ENCODE measurements at regions not wholly inside any gene's neighbourhood (a gene's known extent, or its start where the extent isn't known, plus 50 kb on each side); places are given as distances from the start of the nearest gene placed in this dataset.
"Not testable (repeated sequence)": the region's sequence is repeated elsewhere in the genome, so short reads cannot be mapped to it uniquely, and the experiment has no call there.

GRCh38 chr18:34510926-34511325 is 199.2 kb upstream of the DTNA start:
- H3K4me1 ChIP-seq, result no peaks in the 10 kb centered on the region
- no peak overlapping the region for H3K27ac ChIP-seq
- DNase-seq, result no peak
- TF ChIP-seq CTCF (IDR thresholded peaks at IDR 0.05) (no peak), POLR2A (IDR thresholded peaks at IDR 0.05) (no peak)
- no peaks in the 10 kb centered on the region for H3K36me3 ChIP-seq
- H3K27me3 ChIP-seq, result no peaks in the 10 kb centered on the region
- H3K9me3 ChIP-seq, result peaks cover 0 to 8% (median 0%) of the 10 kb centered on the region in 3 donors
- intact Hi-C loops (cut with DNase I), result no loop called here
- 50 to 55% methylated on average over 1 of the region's 1 CpG for WGBS, 2 donors
- H3K4me3 ChIP-seq, result no peak overlapping the region

GRCh38 chr18:34511435-34511834 is 198.7 kb upstream of the DTNA start:
- Histone ChIP-seq H3K4me3 (no peak overlapping the region), H3K27me3 (no peaks in the 10 kb centered on the region), H3K36me3 (no peaks in the 10 kb centered on the region), H3K27ac (no peak overlapping the region), H3K9me3 (peaks cover 0 to 8% (median 0%) of the 10 kb centered on the region in 3 donors), H3K4me1 (no peaks in the 10 kb centered on the region)
- DNase-seq, result no peak
- TF ChIP-seq POLR2A (IDR thresholded peaks at IDR 0.05) (no peak), CTCF (IDR thresholded peaks at IDR 0.05) (no peak)
- intact Hi-C loops (cut with DNase I), result no loop called here

GRCh38 chr18:34511879-34512278 is 198.2 kb upstream of the DTNA start:
- Histone ChIP-seq H3K27me3 (no peaks in the 10 kb centered on the region), H3K27ac (no peak overlapping the region), H3K4me3 (no peak overlapping the region), H3K4me1 (no peaks in the 10 kb centered on the region), H3K9me3 (peaks cover 0 to 8% (median 0%) of the 10 kb centered on the region in 3 donors), H3K36me3 (no peaks in the 10 kb centered on the region)
- intact Hi-C loops (cut with DNase I), result no loop called here
- DNase-seq, result no peak
- TF ChIP-seq CTCF (IDR thresholded peaks at IDR 0.05) (no peak), POLR2A (IDR thresholded peaks at IDR 0.05) (no peak)

- intact Hi-C loops (cut with DNase I), result no loop called here
- H3K9me3 ChIP-seq, result peaks cover 0 to 8% (median 0%) of the 10 kb centered on the region in 3 donors
- H3K4me3 ChIP-seq, result no peak overlapping the region
- no peaks in the 10 kb centered on the region for H3K36me3 ChIP-seq
- no peak overlapping the region for H3K27ac ChIP-seq
- no peak for DNase-seq
- no peaks in the 10 kb centered on the region for H3K27me3 ChIP-seq
- TF ChIP-seq POLR2A (IDR thresholded peaks at IDR 0.05) (no peak), CTCF (IDR thresholded peaks at IDR 0.05) (no peak)
- WGBS, 2 donors, result 63 to 80% methylated on average over 1 of the region's 1 CpG
- no peaks in the 10 kb centered on the region for H3K4me1 ChIP-seq
Observed at GRCh38 chr18:34514238-34514637, 195.9 kb upstream of the DTNA start.

GRCh38 chr18:34514957-34515356 is 195.1 kb upstream of the DTNA start:
- WGBS, 2 donors, result 27 to 29% methylated on average over 1 of the region's 1 CpG
- no peaks in the 10 kb centered on the region for H3K4me1 ChIP-seq
- no peak for TF ChIP-seq POLR2A (IDR thresholded peaks at IDR 0.05)
- TF ChIP-seq CTCF (IDR thresholded peaks at IDR 0.05), result no peak
- H3K4me3 ChIP-seq, result no peak overlapping the region
- H3K27me3 ChIP-seq, result no peaks in the 10 kb centered on the region
- peaks cover 0 to 8% (median 0%) of the 10 kb centered on the region in 3 donors for H3K9me3 ChIP-seq
- no peaks in the 10 kb centered on the region for H3K36me3 ChIP-seq
- intact Hi-C loops (cut with DNase I), result no loop called here
- no peak overlapping the region for H3K27ac ChIP-seq
- no peak for DNase-seq

GRCh38 chr18:34516355-34516754 is 193.7 kb upstream of the DTNA start:
- H3K4me3 ChIP-seq; intact Hi-C loops (cut with DNase I); H3K36me3 ChIP-seq; H3K4me1 ChIP-seq; DNase-seq; H3K9me3 ChIP-seq; H3K27ac ChIP-seq; H3K27me3 ChIP-seq: not testable (repeated sequence)
- WGBS, 2 donors, result 80 to 81% methylated on average over 9 of the region's 9 CpGs

- H3K36me3 ChIP-seq; H3K9me3 ChIP-seq; H3K27me3 ChIP-seq; H3K27ac ChIP-seq; intact Hi-C loops (cut with DNase I); H3K4me3 ChIP-seq; H3K4me1 ChIP-seq; DNase-seq: not testable (repeated sequence)
- 33 to 58% methylated on average over 2 of the region's 2 CpGs for WGBS, 2 donors
Observed at GRCh38 chr18:34516996-34517395, 193.1 kb upstream of the DTNA start.
